Mesothelial cell of epicardium (in vitro differentiated cells): ENCODE measurements at regions not wholly inside any gene's neighbourhood (a gene's known extent, or its start where the extent isn't known, plus 50 kb on each side); places are given as distances from the start of the nearest gene placed in this dataset.

Source experiments
- DNase-seq, 2 experiments: peaks; one replicate each; pipeline ENCODE4 v3.0.0; 2021; ENCODE audit warnings: low spot score in 2 of 2; ENCODE audit not compliant: unreplicated experiment in 2 of 2
- H3K27ac Mint-ChIP-seq: 2 replicates; pipeline ENCODE4 v1.8.0; 2021; ENCODE audit warnings: mixed read lengths
- H3K27me3 Mint-ChIP-seq: 2 replicates; pipeline ENCODE4 v1.8.0; 2021; ENCODE audit warnings: low read depth, mixed read lengths
- H3K36me3 Mint-ChIP-seq: 2 replicates; pipeline ENCODE4 v1.8.0; 2021; ENCODE audit warnings: mixed read lengths
- H3K4me1 Mint-ChIP-seq: 2 replicates; pipeline ENCODE4 v1.8.0; 2021; ENCODE audit warnings: mixed read lengths
- H3K4me3 Mint-ChIP-seq: 2 replicates; pipeline ENCODE4 v1.8.0; 2021; ENCODE audit warnings: mild to moderate bottlenecking, moderate library complexity, mixed read lengths
- H3K9me3 Mint-ChIP-seq: 2 replicates; pipeline ENCODE4 v1.8.0; 2021; ENCODE audit warnings: mixed read lengths
- TF ChIP-seq, protein P1 (sequence below): fragments of 200-600 bp; sonication (generic); IDR thresholded peaks from one replicate; pipeline ENCODE4 v1.5.0; 2021; ENCODE audit warnings: antibody characterized with exemption; ENCODE audit not compliant: unreplicated experiment

GRCh38 chr9:107723015-107723414 lies 233.4 kb upstream of the KLF4 start:
- TF ChIP-seq, protein P1, sequence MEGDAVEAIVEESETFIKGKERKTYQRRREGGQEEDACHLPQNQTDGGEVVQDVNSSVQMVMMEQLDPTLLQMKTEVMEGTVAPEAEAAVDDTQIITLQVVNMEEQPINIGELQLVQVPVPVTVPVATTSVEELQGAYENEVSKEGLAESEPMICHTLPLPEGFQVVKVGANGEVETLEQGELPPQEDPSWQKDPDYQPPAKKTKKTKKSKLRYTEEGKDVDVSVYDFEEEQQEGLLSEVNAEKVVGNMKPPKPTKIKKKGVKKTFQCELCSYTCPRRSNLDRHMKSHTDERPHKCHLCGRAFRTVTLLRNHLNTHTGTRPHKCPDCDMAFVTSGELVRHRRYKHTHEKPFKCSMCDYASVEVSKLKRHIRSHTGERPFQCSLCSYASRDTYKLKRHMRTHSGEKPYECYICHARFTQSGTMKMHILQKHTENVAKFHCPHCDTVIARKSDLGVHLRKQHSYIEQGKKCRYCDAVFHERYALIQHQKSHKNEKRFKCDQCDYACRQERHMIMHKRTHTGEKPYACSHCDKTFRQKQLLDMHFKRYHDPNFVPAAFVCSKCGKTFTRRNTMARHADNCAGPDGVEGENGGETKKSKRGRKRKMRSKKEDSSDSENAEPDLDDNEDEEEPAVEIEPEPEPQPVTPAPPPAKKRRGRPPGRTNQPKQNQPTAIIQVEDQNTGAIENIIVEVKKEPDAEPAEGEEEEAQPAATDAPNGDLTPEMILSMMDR: no peak
- Mint-ChIP-seq H3K27me3 (peaks cover 6% of the 10 kb centered on the region), H3K9me3 (peaks cover 4% of the 10 kb centered on the region), H3K4me1 (peaks cover 4% of the 10 kb centered on the region), H3K4me3 (no peak overlapping the region), H3K36me3 (no peaks in the 10 kb centered on the region), H3K27ac (no peak overlapping the region)
- no peak for DNase-seq

DNA sequence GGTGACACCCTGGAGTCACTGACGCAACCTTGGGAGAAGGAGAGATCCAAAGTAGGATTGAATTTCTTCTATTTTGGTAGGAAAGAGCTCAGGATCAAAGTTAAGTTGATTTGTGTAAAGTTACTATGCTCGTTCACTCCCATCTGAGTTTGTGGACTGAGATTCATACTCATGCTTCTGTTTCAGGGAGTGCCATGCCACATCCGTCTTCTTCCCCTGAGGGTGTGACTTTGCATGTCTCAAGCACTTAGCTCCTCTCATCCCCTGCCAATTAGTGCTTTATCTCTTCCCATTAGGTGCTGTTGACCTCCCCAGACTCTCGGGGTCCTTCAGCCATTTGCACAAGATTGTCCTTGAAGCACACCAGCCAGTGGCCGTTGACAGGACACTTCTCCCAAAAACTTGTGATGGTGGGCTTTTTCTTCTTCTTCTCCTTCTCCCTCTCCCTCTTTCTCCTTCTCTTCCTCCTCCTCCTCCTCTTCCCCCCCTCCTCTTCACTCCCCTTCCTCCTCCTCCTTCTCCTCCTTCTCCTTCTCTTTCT lies 232.2 kb upstream of the KLF4 start:
- peaks cover 4% of the 10 kb centered on the region for H3K4me1 Mint-ChIP-seq
- H3K4me3 Mint-ChIP-seq: no peak overlapping the region
- TF ChIP-seq, protein P1: no peak
- no peaks in the 10 kb centered on the region for H3K36me3 Mint-ChIP-seq
- no peak overlapping the region for H3K27ac Mint-ChIP-seq
- peaks cover 4% of the 10 kb centered on the region for H3K9me3 Mint-ChIP-seq
- DNase-seq: no peak
- H3K27me3 Mint-ChIP-seq: peaks cover 6% of the 10 kb centered on the region

DNA sequence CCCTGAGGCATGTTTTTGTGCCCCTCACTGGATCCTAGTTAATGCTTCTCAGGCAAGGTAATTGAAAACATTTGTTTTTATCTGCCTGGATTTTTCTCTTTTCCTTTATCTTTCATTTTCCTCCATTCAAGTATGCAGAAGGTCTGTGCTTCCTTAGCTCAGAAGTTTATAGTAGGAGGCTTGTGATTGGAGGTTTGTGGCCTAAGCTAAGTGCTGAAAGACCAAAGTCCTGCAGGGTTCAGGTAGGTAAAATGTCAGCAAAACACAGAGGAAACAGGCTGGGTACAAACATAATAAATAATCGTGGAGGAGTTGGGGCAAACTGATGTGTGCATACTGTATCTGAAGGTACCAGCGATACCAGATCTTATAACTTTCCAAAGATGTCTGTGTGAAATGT lies 230.9 kb upstream of the KLF4 start:
- no peak overlapping the region for H3K27ac Mint-ChIP-seq

GRCh38 chr9:107717529-107718314 lies 228.2 kb upstream of the KLF4 start:
- Mint-ChIP-seq H3K4me1 (peaks cover 4% of the 10 kb centered on the region), H3K4me3 (no peak overlapping the region), H3K27me3 (peaks cover 10% of the 10 kb centered on the region), H3K36me3 (no peaks in the 10 kb centered on the region), H3K27ac (no peak overlapping the region), H3K9me3 (no peaks in the 10 kb centered on the region)
- no peak for DNase-seq
- TF ChIP-seq, protein P1: no peak

More for the DNA sequence above, 230.9 kb upstream of the KLF4 start:
- peaks cover 4% of the 10 kb centered on the region for H3K9me3 Mint-ChIP-seq
- DNase-seq: no peak
- H3K4me1 Mint-ChIP-seq: peaks cover 4% of the 10 kb centered on the region
- no peak overlapping the region for H3K4me3 Mint-ChIP-seq
- peaks cover 6% of the 10 kb centered on the region for H3K27me3 Mint-ChIP-seq
- H3K36me3 Mint-ChIP-seq: no peaks in the 10 kb centered on the region
- TF ChIP-seq, protein P1: no peak

DNA sequence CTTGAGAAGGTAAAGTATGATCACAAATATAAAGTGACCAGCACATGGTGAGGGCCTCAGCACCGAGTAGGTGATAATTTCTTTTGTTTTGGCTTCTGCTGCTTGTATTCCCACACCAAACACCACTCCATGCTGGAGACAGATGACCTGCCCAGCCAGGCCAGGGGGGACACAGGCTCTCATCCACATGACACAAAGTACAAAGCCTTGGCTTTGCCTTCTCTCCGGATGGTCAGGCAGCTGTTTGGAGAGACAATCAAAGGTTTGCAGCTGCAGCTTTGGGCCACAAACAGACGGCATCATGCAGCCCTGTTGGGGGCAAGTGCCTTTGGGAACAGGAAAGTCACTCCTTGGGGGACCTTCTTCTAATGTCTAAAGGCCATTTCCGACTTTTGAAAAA lies 226.2 kb upstream of the KLF4 start:
- no peaks in the 10 kb centered on the region for H3K9me3 Mint-ChIP-seq
- no peak overlapping the region for H3K4me3 Mint-ChIP-seq
- H3K27ac Mint-ChIP-seq: no peak overlapping the region
- no peak for DNase-seq
- TF ChIP-seq, protein P1: no peak
- peaks cover 4% of the 10 kb centered on the region for H3K4me1 Mint-ChIP-seq
- no peaks in the 10 kb centered on the region for H3K36me3 Mint-ChIP-seq
- H3K27me3 Mint-ChIP-seq: peaks cover 21% of the 10 kb centered on the region
